PC-3 (cell line): ENCODE measurements at regions not wholly inside any gene's neighbourhood (a gene's known extent, or its start where the extent isn't known, plus 50 kb on each side); places are given as distances from the start of the nearest gene placed in this dataset.

Experiments used
- ATAC-seq: fragments of 200-7000 bp; cut with Tn5 transposase; 2 replicates; pipeline ENCODE4 v1.9.1; 2020; ENCODE audit warnings: mild to moderate bottlenecking, moderate library complexity
- BruUV-seq: library from RNA; stranded (reverse); fragments of 400-500 nt; replicated peaks from 2 replicates; lab custom pipeline; 2021; lab: Mats Ljungman, UMichigan
- CTCF ChIA-PET: fragments of 300-600 bp; sonication (Branson Sonifier 250); formaldehyde crosslinking; loops from one replicate; lab custom pipeline; 2022; ENCODE audit warnings: antibody characterized with exemption; lab: Charles Lee
- POLR2A ChIA-PET: fragments of 300-600 bp; sonication (Branson Sonifier 250); formaldehyde crosslinking; loops from one replicate; lab custom pipeline; 2022; ENCODE audit warnings: antibody characterized with exemption; ENCODE audit not compliant: unreplicated experiment; lab: Charles Lee
- DNase-seq: peaks from one replicate; pipeline ENCODE4 v3.0.0-alpha.2; 2015
- H2AFZ ChIP-seq: fragments of 300-600 bp; sonication (generic); 2 replicates; pipeline ENCODE4 v1.6.0; 2016; ENCODE audit warnings: antibody characterized with exemption, low read length
- H3F3A ChIP-seq: fragments of 300-600 bp; sonication (generic); one replicate; pipeline ENCODE4 v1.6.0; 2017; ENCODE audit warnings: antibody characterized with exemption, low read length, control low read depth, mild to moderate bottlenecking; ENCODE audit not compliant: unreplicated experiment
- H3K27ac ChIP-seq: fragments of 300-600 bp; sonication (generic); 2 replicates; pipeline ENCODE4 v1.5.1; 2016; ENCODE audit warnings: mild to moderate bottlenecking, low read length
- H3K27me3 ChIP-seq: fragments of 300-600 bp; sonication (generic); 2 replicates; pipeline ENCODE4 v1.6.1; 2016; ENCODE audit warnings: low read length, mixed read lengths
- H3K36me3 ChIP-seq: fragments of 300-600 bp; sonication (generic); 2 replicates; pipeline ENCODE4 v1.6.1; 2016; ENCODE audit warnings: low read depth, mixed run types, low read length, mixed read lengths
- H3K4me1 ChIP-seq: fragments of 300-600 bp; sonication (generic); 2 replicates; pipeline ENCODE4 v1.5.1; 2016; ENCODE audit warnings: low read length; ENCODE audit not compliant: insufficient read depth
- H3K4me2 ChIP-seq: fragments of 300-600 bp; sonication (generic); 2 replicates; pipeline ENCODE4 v1.6.0; 2016; ENCODE audit warnings: low read length
- H3K4me3 ChIP-seq: fragments of 300-600 bp; sonication (generic); 2 replicates; pipeline ENCODE4 v1.5.1; 2016; ENCODE audit warnings: mild to moderate bottlenecking, low read length, mixed read lengths
- H3K79me2 ChIP-seq: fragments of 300-600 bp; sonication (generic); 2 replicates; pipeline ENCODE4 v1.6.1; 2017; ENCODE audit warnings: low read length, mixed read lengths
- H3K9ac ChIP-seq: fragments of 300-600 bp; sonication (generic); 2 replicates; pipeline ENCODE4 v1.6.0; 2016; ENCODE audit warnings: mild to moderate bottlenecking, low read length
- H3K9me2 ChIP-seq: fragments of 300-600 bp; sonication (generic); replicated peaks from 2 replicates; pipeline ENCODE4 v1.6.1; 2016; ENCODE audit warnings: mixed run types, low read length, mixed read lengths
- H3K9me3 ChIP-seq: fragments of 300-600 bp; sonication (generic); 2 replicates; pipeline ENCODE4 v1.6.1; 2016; ENCODE audit warnings: low read length, mixed read lengths
- H4K20me1 ChIP-seq: fragments of 300-600 bp; sonication (generic); 2 replicates; pipeline ENCODE4 v1.6.1; 2016; ENCODE audit warnings: low read length, mixed read lengths
- CTCF ChIP-seq: fragments of 300-600 bp; sonication (generic); conservative IDR thresholded peaks from 2 replicates; pipeline ENCODE4 v1.5.1; 2017; ENCODE audit warnings: antibody characterized with exemption, low read depth, mild to moderate bottlenecking, low read length
- EZH2 ChIP-seq: fragments of 300-600 bp; sonication (generic); IDR thresholded peaks from one replicate; pipeline ENCODE4 v1.6.1; 2017; ENCODE audit warnings: antibody characterized with exemption, mild to moderate bottlenecking, low read length; ENCODE audit not compliant: unreplicated experiment
- EZH2phosphoT487 ChIP-seq: fragments of 300-600 bp; sonication (generic); IDR thresholded peaks from 2 replicates; pipeline ENCODE4 v1.6.1; 2018; ENCODE audit warnings: mild to moderate bottlenecking, antibody characterized with exemption, low read length, borderline replicate concordance
- intact Hi-C: fragments of 100-400 bp; cut with micrococcal nuclease; formaldehyde crosslinking; loops from 2 replicates; pipeline ENCODE4 v1.9.0; 2023

- no peaks in the 10 kb centered on the region for H3K9me3 ChIP-seq
- H3K9ac ChIP-seq: no peak overlapping the region
- 0 out of 2 replicates have a peak, but pooled peaks cover 7% of the 10 kb centered on the region for H3K27me3 ChIP-seq
- H3K27ac ChIP-seq: no peak overlapping the region
- peak; percentile 12 for DNase-seq
- no peak overlapping the region for H3K4me3 ChIP-seq
- ATAC-seq: no peak
- POLR2A ChIA-PET: no interaction called here
- intact Hi-C loops: no loop called here
- no TSS peak for BruUV-seq
- TF ChIP-seq EZH2phosphoT487 (no peak), CTCF (no peak), EZH2 (no peak)
- no peak overlapping the region for H3K4me2 ChIP-seq
- CTCF ChIA-PET: no interaction called here
- H3K4me1 ChIP-seq: no peaks in the 10 kb centered on the region
- H3K36me3 ChIP-seq: no peaks in the 10 kb centered on the region
- no peaks in the 10 kb centered on the region for H3F3A ChIP-seq
- H2AFZ ChIP-seq: no peak overlapping the region
- no peaks in the 10 kb centered on the region for H3K9me2 ChIP-seq
- no peaks in the 10 kb centered on the region for H3K79me2 ChIP-seq
- H4K20me1 ChIP-seq: no peaks in the 10 kb centered on the region
Measured at GRCh38 chr6:51511081-51511480, 576.3 kb downstream of the PKHD1 start.

GRCh38 chr6:51513891-51514747, 573.3 kb downstream of the PKHD1 start:
- no TSS peak for BruUV-seq
- Histone ChIP-seq H3K4me3 (no peak overlapping the region), H3K9ac (no peak overlapping the region), H3K27ac (no peak overlapping the region), H2AFZ (no peak overlapping the region; the same call in 1 of the 2 replicates), H3K9me2 (no peaks in the 10 kb centered on the region), H3K9me3 (no peaks in the 10 kb centered on the region), H3K27me3 (0 out of 2 replicates have a peak, but pooled peaks cover 7% of the 10 kb centered on the region), H3K4me1 (no peaks in the 10 kb centered on the region), H3K36me3 (no peaks in the 10 kb centered on the region), H3K4me2 (no peak overlapping the region), H3F3A (no peaks in the 10 kb centered on the region), H4K20me1 (no peaks in the 10 kb centered on the region), H3K79me2 (no peaks in the 10 kb centered on the region)
- TF ChIP-seq EZH2phosphoT487: no peak
- no peak for TF ChIP-seq EZH2
- TF ChIP-seq CTCF: no peak
- ChIA-PET CTCF (no interaction called here), POLR2A (no interaction called here)
- intact Hi-C loops: no loop called here
- no peak for ATAC-seq
- no peak for DNase-seq
